T47D (cell line): ENCODE measurements at regions not wholly inside any gene's neighbourhood (a gene's known extent, or its start where the extent isn't known, plus 50 kb on each side); places are given as distances from the start of the nearest gene placed in this dataset.
"Not testable (repeated sequence)": the region's sequence is repeated elsewhere in the genome, so short reads cannot be mapped to it uniquely, and the experiment has no call there.

Experiments
- DNase-seq, 2 experiments: peaks; one replicate each; pipeline versions ENCODE4 v3.0.0 to v3.0.0-alpha.2; 2011 to 2012; ENCODE audit warnings: low read depth in 1 of 2, low spot score in 1 of 2
- JUND ChIP-seq: IDR thresholded peaks from 2 replicates; pipeline ENCODE4 v1.6.1; 2012; ENCODE audit warnings: low read depth
- in situ Hi-C: cut with HindIII; loops from 2 replicates; pipeline ENCODE4 v1.10.0; 2016; ENCODE audit warnings: low sequenced_read_pairs, low pct_unique_long_range_greater_than_20kb

GRCh38 chr10:11679946-11680345 is 62.2 kb upstream of the ECHDC3 start:
- in situ Hi-C loops, result no loop called here
- no peak for TF ChIP-seq JUND
- DNase-seq, result peak in 1 of 2 experiments; percentile 39

GRCh38 chr10:11678074-11678793 is 63.9 kb upstream of the ECHDC3 start:
- no peak for TF ChIP-seq JUND
- in situ Hi-C loops, result no loop called here
- no peak for DNase-seq

- no peak for TF ChIP-seq JUND
- no peak for DNase-seq
- in situ Hi-C loops, result no loop called here
Observed at GRCh38 chr10:11677480-11677879, 64.7 kb upstream of the ECHDC3 start.

GRCh38 chr10:11673346-11674280 is 62.2 kb upstream of the USP6NL start:
- in situ Hi-C loops, result no loop called here
- DNase-seq, result no peak
- no peak for TF ChIP-seq JUND

GRCh38 chr10:11672836-11673235 is 61.4 kb upstream of the USP6NL start:
- in situ Hi-C loops, result no loop called here
- TF ChIP-seq JUND, result no peak
- DNase-seq, result no peak

GRCh38 chr10:11670381-11670780 is 58.9 kb upstream of the USP6NL start:
- no peak for TF ChIP-seq JUND
- in situ Hi-C loops, result no loop called here
- no peak for DNase-seq

- no peak for TF ChIP-seq JUND
- DNase-seq, result no peak
- in situ Hi-C loops, result no loop called here
Observed at GRCh38 chr10:11668847-11669610, 57.6 kb upstream of the USP6NL start.

- no peak for DNase-seq
- no peak for TF ChIP-seq JUND
- in situ Hi-C loops, result no loop called here
Observed at GRCh38 chr10:11667756-11668155, 56.3 kb upstream of the USP6NL start.

- DNase-seq, result no peak
- TF ChIP-seq JUND, result no peak
- in situ Hi-C loops, result no loop called here
Observed at GRCh38 chr10:11663763-11664555, 52.5 kb upstream of the USP6NL start.

- DNase-seq, in situ Hi-C loops: not testable (repeated sequence)
Observed at GRCh38 chr10:11663126-11663515, 51.7 kb upstream of the USP6NL start.

- TF ChIP-seq JUND, result no peak
- no peak for DNase-seq
Observed at GRCh38 chr10:11661441-11661840, 50.0 kb upstream of the USP6NL start.

More at GRCh38 chr10:11661441-11661840, 50.0 kb upstream of the USP6NL start:
- in situ Hi-C loops, result no loop called here
